Kidney (tissue), 13 donors: ENCODE measurements at regions not wholly inside any gene's neighbourhood (a gene's known extent, or its start where the extent isn't known, plus 50 kb on each side); places are given as distances from the start of the nearest gene placed in this dataset.

Experiments
- DNase-seq, 5 donors: peaks; one replicate each; pipeline ENCODE4 v3.0.0-alpha.2; 2013 to 2020
- FAIRE-seq: peaks from 2 replicates; lab custom pipeline; 2012; peaks lifted over from hg19 to GRCh38; lab: Jason Lieb, UNC
- H3K27ac ChIP-seq, 2 donors: one replicate each; pipeline ENCODE4 v1.7.0; 2013; ENCODE audit warnings: low read depth in 2 of 2, low read length in 2 of 2, inconsistent platforms in 1 of 2
- H3K27me3 ChIP-seq: one replicate; pipeline ENCODE4 v1.7.1; 2013; ENCODE audit warnings: low read length, inconsistent platforms; ENCODE audit not compliant: control insufficient read depth, insufficient read depth
- H3K36me3 ChIP-seq, 3 donors: one replicate each; pipeline versions ENCODE4 v1.7.0 to v1.7.1; 2013; ENCODE audit warnings: low read length in 3 of 3, control low read depth in 1 of 3, inconsistent platforms in 1 of 3; ENCODE audit not compliant: insufficient read depth in 3 of 3, control insufficient read depth in 2 of 3
- H3K4me1 ChIP-seq, 3 donors: one replicate each; pipeline versions ENCODE4 v1.7.0 to v1.7.1; 2013; ENCODE audit warnings: low read length in 3 of 3, inconsistent platforms in 1 of 3, low read depth in 1 of 3; ENCODE audit not compliant: control insufficient read depth in 2 of 3, insufficient read depth in 2 of 3
- H3K4me3 ChIP-seq, 3 donors: one replicate each; pipeline versions ENCODE4 v1.7.0 to v1.8.1; 2013; ENCODE audit warnings: low read length in 3 of 3, control low read depth in 1 of 3, inconsistent platforms in 1 of 3
- H3K9ac ChIP-seq, 3 donors: one replicate each; pipeline versions ENCODE4 v1.7.0 to v1.7.1; 2013; ENCODE audit warnings: low read length in 3 of 3, control low read depth in 1 of 3, inconsistent platforms in 1 of 3
- H3K9me3 ChIP-seq, 3 donors: one replicate each; pipeline versions ENCODE4 v1.7.0 to v1.7.1; 2013; ENCODE audit warnings: low read length in 3 of 3, control low read depth in 1 of 3, inconsistent platforms in 1 of 3; ENCODE audit not compliant: control insufficient read depth in 2 of 3, insufficient read depth in 1 of 3
- CTCF ChIP-seq: IDR thresholded peaks from 3 replicates; pipeline ENCODE4 v1.5.1; 2012; ENCODE audit warnings: mild to moderate bottlenecking, moderate library complexity, borderline replicate concordance; ENCODE audit not compliant: insufficient read depth; ENCODE audit errors: extremely low read depth
- intact Hi-C: fragments of 100-400 bp; cut with DNase I; formaldehyde crosslinking; loops from one replicate; pipeline ENCODE4 v1.11.1; 2022
- donor health status: control.
- donor health status: control.
- donor health status: control.
- donor health status: control.
- donor health status: control.
- donor health status: DM: yes; HTN: yes; CAD: no.
- donor health status: Normal renal cell carcinoma (clear cell type).

DNA sequence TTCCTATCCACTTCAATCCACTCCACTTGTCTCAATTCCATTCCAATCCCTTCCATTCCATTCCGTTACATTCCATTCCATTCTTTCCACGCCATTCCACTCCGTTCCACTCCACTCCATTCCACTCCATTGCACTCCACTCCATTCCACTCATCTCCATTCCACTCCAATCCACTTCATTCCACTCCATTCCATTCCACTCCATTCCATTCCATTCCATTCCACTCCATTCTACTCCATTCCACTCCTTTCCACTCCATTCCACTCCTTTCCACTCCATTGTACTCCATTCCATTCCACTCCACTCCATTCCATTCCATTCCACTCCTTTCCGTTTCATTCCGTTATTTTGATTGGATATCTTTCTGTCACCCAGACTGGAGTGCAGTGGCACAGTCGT, 1158.7 kb downstream of the TSPY10 start:
- H3K27me3 ChIP-seq, result no peaks in the 10 kb centered on the region
- no peaks in the 10 kb centered on the region for H3K36me3 ChIP-seq
- H3K27ac ChIP-seq, result no peak overlapping the region
- H3K9ac ChIP-seq, result no peak overlapping the region
- TF ChIP-seq CTCF, result no peak
- H3K9me3 ChIP-seq, result peaks cover 0 to 24% (median 0%) of the 10 kb centered on the region in 3 donors
- H3K4me1 ChIP-seq, result no peaks in the 10 kb centered on the region
- FAIRE-seq (no peak), DNase-seq (no peak)
- no peak overlapping the region for H3K4me3 ChIP-seq
- intact Hi-C loops, result no loop called here
